ENCODE measurements at regions not wholly inside any gene's neighbourhood (a gene's known extent, or its start where the extent isn't known, plus 50 kb on each side); places are given as distances from the start of the nearest gene placed in this dataset.

DNA sequence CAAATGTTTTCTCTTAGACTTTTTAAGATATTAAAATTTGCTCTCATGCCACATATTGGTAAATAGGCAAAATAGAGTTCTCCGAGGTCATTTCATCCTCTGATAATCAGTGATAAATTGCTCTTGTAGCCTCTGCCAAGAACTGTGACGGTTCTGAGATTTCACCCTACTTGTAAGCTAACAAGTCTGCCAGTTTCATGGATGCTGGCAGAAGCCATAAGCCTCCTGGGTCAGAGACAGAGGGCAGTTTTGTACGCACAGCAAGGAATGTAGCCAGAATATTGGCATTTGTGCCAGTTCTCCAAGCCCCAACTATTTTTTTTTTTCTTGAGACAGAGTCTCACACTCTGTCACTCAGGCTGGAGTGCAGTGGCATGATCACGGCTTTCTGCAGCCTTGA, 945.0 kb upstream of the WWC1 start:
- Histone ChIP-seq H3K4me3 (ENCODE audit: insufficient read depth, low read length, poor library complexity, severe bottlenecking) (no peak overlapping the region), H3K27me3 (ENCODE audit: low read length) (no peaks in the 10 kb centered on the region), H3K79me2 (ENCODE audit: insufficient read depth, low read length) (no peaks in the 10 kb centered on the region), H3K9me2 (replicated peaks; ENCODE audit: insufficient read depth, low read length) (no peaks in the 10 kb centered on the region), H3K27ac (ENCODE audit: low read depth, low read length) (no peak overlapping the region), H3K4me2 (ENCODE audit: low read depth, low read length, poor library complexity, severe bottlenecking) (no peak overlapping the region), H2AFZ (ENCODE audit: low read depth, low read length, severe bottlenecking) (no peak overlapping the region), H3K9ac (ENCODE audit: low read length) (no peak overlapping the region), H3K36me3 (ENCODE audit: low read length) (no peaks in the 10 kb centered on the region), H3K9me3 (ENCODE audit: insufficient read depth, low read length) (no peaks in the 10 kb centered on the region), H4K20me1 (ENCODE audit: low read depth, low read length) (no peaks in the 10 kb centered on the region), H3F3A (ENCODE audit: insufficient read depth) (no peaks in the 10 kb centered on the region)
- TF ChIP-seq, protein P1, sequence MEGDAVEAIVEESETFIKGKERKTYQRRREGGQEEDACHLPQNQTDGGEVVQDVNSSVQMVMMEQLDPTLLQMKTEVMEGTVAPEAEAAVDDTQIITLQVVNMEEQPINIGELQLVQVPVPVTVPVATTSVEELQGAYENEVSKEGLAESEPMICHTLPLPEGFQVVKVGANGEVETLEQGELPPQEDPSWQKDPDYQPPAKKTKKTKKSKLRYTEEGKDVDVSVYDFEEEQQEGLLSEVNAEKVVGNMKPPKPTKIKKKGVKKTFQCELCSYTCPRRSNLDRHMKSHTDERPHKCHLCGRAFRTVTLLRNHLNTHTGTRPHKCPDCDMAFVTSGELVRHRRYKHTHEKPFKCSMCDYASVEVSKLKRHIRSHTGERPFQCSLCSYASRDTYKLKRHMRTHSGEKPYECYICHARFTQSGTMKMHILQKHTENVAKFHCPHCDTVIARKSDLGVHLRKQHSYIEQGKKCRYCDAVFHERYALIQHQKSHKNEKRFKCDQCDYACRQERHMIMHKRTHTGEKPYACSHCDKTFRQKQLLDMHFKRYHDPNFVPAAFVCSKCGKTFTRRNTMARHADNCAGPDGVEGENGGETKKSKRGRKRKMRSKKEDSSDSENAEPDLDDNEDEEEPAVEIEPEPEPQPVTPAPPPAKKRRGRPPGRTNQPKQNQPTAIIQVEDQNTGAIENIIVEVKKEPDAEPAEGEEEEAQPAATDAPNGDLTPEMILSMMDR (IDR thresholded peaks at IDR 0.05; ENCODE audit: insufficient read depth, low read length, poor library complexity, severe bottlenecking) = no peak
- TF ChIP-seq EZH2phosphoT487 (conservative IDR thresholded peaks at IDR 0.05; ENCODE audit: low read length) = no peak

DNA sequence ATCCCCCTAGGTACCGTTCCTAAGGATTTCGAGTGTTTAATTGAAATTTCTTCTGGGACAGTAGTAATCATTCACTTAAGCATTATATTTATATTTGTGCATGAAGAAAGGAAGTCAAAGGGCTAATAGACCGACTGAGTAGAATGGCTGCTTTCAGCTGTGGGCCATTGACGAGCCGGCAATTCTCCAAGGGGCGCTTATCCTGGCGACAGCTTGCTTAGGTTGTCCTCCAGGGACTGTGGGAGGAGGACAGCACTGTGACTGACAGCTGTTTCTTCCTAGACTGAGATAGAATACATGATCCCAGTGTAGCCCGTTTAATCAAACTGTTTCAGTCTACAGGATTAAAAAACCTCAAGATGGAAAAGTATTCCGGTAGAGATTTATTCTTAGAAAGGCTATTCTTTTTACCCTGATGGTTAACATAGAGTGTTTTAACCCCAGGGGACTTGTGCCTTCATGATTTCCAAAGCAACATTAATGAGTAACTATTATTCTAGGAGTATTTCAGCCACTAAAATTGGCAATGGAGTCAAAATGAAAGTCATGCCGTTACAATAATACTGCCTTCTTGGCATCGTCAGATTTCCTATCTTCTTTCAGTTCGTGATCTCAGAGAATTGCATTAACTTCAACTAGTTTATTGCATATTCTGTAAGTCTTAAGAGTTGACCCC, 943.1 kb upstream of the WWC1 start:
- no peak overlapping the region for H3K9ac ChIP-seq (ENCODE audit: low read length)
- no peaks in the 10 kb centered on the region for H4K20me1 ChIP-seq (ENCODE audit: low read depth, low read length)
- no peaks in the 10 kb centered on the region for H3K9me3 ChIP-seq (ENCODE audit: insufficient read depth, low read length)
- H3K27me3 ChIP-seq (ENCODE audit: low read length) = no peaks in the 10 kb centered on the region
- no peak overlapping the region for H3K4me3 ChIP-seq (ENCODE audit: insufficient read depth, low read length, poor library complexity, severe bottlenecking)
- H3F3A ChIP-seq (ENCODE audit: insufficient read depth) = no peaks in the 10 kb centered on the region
- H3K79me2 ChIP-seq (ENCODE audit: insufficient read depth, low read length) = no peaks in the 10 kb centered on the region
- H2AFZ ChIP-seq (ENCODE audit: low read depth, low read length, severe bottlenecking) = no peak overlapping the region
- H3K27ac ChIP-seq (ENCODE audit: low read depth, low read length) = no peak overlapping the region
- H3K36me3 ChIP-seq (ENCODE audit: low read length) = no peaks in the 10 kb centered on the region
- no peak overlapping the region for H3K4me2 ChIP-seq (ENCODE audit: low read depth, low read length, poor library complexity, severe bottlenecking)
- TF ChIP-seq, protein P1 (IDR thresholded peaks at IDR 0.05; ENCODE audit: insufficient read depth, low read length, poor library complexity, severe bottlenecking) = no peak
- TF ChIP-seq EZH2phosphoT487 (conservative IDR thresholded peaks at IDR 0.05; ENCODE audit: low read length) = no peak
- no peaks in the 10 kb centered on the region for H3K9me2 ChIP-seq (replicated peaks; ENCODE audit: insufficient read depth, low read length)

DNA sequence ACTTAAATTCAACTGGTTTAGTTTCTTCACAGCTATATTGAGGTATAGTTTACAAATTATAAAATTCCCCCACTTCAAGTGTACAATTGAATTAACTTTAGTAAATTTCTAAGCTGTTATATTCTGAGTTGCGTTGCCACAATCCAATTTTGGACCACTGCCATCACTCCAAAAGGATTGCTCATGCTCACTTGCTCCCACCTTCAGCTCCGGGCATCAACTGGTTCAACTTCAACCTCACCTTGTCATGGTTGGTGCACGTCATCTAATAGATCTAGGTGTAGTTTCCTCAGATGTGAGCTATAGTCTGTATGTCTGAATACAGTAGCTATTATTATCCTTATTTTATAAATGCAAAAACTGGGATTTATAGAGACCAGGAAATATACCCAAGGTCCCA, 942.5 kb upstream of the WWC1 start:
- H3K4me3 ChIP-seq (ENCODE audit: insufficient read depth, low read length, poor library complexity, severe bottlenecking) = no peak overlapping the region
- H4K20me1 ChIP-seq (ENCODE audit: low read depth, low read length) = no peaks in the 10 kb centered on the region
- H3K27me3 ChIP-seq (ENCODE audit: low read length) = no peaks in the 10 kb centered on the region
- no peaks in the 10 kb centered on the region for H3K9me2 ChIP-seq (replicated peaks; ENCODE audit: insufficient read depth, low read length)
- no peaks in the 10 kb centered on the region for H3K9me3 ChIP-seq (ENCODE audit: insufficient read depth, low read length)
- H3K9ac ChIP-seq (ENCODE audit: low read length) = no peak overlapping the region
- no peaks in the 10 kb centered on the region for H3K36me3 ChIP-seq (ENCODE audit: low read length)
- no peak overlapping the region for H3K27ac ChIP-seq (ENCODE audit: low read depth, low read length)
- no peak overlapping the region for H3K4me2 ChIP-seq (ENCODE audit: low read depth, low read length, poor library complexity, severe bottlenecking)
- TF ChIP-seq EZH2phosphoT487 (conservative IDR thresholded peaks at IDR 0.05; ENCODE audit: low read length) = no peak
- TF ChIP-seq, protein P1 (IDR thresholded peaks at IDR 0.05; ENCODE audit: insufficient read depth, low read length, poor library complexity, severe bottlenecking) = no peak
- H3F3A ChIP-seq (ENCODE audit: insufficient read depth) = no peaks in the 10 kb centered on the region
- H3K79me2 ChIP-seq (ENCODE audit: insufficient read depth, low read length) = no peaks in the 10 kb centered on the region
- H2AFZ ChIP-seq (ENCODE audit: low read depth, low read length, severe bottlenecking) = no peak overlapping the region

Data from SU-DHL-6 (cell line).